NCI-H146 (cell line): ENCODE measurements at regions not wholly inside any gene's neighbourhood (a gene's known extent, or its start where the extent isn't known, plus 50 kb on each side); places are given as distances from the start of the nearest gene placed in this dataset.
"Not testable (repeated sequence)": the region's sequence is repeated elsewhere in the genome, so short reads cannot be mapped to it uniquely, and the experiment has no call there.

Experiments
- DNase-seq: peaks from one replicate; lab custom pipeline; 2025; lab: John Stamatoyannopoulos, UW

DNA sequence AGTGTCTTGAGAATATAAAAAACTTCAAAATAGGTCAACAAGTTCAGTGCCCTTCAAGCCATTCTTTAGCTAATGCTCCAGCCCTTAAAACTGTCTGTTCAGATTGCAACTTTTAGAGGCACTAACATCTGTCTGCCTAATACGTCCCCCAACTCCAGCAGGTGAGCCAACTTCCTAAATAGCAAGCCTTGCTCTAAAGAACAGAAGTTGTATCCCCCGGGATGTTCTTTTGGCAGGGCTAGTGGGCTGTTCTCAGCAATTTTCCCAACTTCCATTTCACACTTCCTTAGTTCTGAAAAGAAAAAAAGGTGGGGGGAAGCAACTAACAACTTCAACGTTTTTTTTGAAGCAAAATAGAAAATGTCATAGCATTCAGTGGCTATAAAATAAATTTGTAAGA lies 290.0 kb upstream of the PTCHD4 start:
- DNase-seq = no peak

GRCh38 chr6:48397887-48398286 lies 286.9 kb upstream of the PTCHD4 start:
- DNase-seq = no peak

- DNase-seq = peak; percentile 6
Measured at GRCh38 chr6:48389146-48390043, 278.4 kb upstream of the PTCHD4 start.

- DNase-seq = peak; percentile 17
Measured at GRCh38 chr6:48388044-48388443, 277.0 kb upstream of the PTCHD4 start.

DNA sequence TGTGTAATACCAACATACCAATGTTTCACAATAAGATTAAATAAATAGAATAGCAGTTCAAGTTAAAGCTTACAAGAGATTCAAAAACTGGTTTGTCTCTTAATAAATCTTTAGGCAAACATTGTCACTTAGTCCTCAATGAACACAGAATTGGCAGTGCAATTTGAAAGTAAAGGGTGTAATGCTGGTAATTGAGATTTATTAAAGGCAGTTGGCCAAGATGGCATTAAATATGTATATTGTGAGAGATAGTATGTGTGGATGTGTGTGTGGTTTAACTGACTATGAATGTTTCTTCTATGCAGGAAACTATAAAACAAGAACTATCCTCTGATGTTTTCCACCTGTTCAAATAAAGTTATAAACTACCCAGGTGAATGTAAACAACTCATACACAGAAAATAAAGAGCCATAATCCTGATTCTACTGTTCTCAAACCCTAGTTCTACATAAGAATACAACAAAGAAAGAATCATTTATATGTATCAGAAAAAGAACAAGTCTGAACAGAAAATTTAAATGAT lies 267.9 kb upstream of the PTCHD4 start:
- peak; percentile 68 for DNase-seq

DNA sequence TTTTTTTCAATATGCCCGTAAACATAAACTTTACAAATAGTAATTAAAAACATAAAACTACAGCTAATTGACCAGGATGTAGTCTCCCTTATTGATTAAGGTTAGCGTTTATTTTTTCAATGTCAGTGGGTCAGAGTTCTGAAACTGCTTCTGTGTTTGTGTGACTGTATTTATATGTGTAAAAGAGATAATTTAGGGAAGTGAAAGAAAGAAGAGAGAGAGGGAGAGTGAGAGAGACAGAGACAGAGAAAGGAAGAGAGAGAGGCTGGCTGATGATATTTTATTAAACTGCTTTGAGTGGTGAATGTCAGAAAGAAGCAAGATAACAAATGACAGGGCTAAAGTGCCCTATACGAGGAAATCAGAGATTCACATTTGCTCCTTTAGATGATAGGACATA lies 266.1 kb upstream of the PTCHD4 start:
- DNase-seq = no peak

GRCh38 chr6:48371226-48371625 lies 260.2 kb upstream of the PTCHD4 start:
- DNase-seq = not testable (repeated sequence)

DNA sequence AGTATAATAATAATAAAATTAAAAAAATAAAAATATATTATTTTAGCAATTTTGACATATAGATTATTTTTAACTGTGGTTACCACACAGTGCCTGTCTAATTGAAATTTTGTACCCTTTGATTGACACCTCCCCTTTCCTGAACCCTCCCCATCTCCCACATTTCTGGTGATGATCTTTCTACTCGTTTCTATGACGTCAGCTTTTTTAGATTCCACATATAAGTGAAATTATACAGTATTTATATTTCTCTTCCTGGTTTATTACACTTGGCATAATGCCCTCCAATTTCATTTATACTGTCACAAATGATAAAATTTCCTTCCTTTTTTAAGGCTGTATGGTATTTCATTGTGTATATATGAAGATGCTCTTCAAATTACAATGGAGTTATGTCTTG lies 258.1 kb upstream of the PTCHD4 start:
- no peak for DNase-seq

- no peak for DNase-seq
Measured at GRCh38 chr6:48325701-48326100, 214.7 kb upstream of the PTCHD4 start.

DNA sequence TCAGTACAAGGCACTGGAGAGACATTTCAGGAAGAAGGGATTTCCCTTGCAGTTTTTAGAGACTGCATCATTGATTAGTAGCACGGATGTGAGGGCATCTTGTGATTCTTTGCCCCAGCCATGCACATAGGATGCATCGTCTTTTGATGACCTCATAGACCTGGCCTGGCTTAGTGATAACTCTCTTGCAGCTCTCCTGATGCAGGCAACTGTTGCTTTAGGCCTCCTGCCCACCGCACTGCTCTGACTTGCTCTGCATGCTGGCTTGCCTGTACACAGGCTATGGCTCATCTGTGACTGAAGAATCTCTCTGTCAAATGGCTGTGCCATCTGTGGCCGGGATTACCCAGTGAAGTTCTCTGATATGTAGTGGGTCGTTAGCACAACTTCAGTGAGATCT lies 207.7 kb upstream of the PTCHD4 start:
- DNase-seq = no peak

GRCh38 chr6:48315915-48316314 lies 204.9 kb upstream of the PTCHD4 start:
- no peak for DNase-seq

DNA sequence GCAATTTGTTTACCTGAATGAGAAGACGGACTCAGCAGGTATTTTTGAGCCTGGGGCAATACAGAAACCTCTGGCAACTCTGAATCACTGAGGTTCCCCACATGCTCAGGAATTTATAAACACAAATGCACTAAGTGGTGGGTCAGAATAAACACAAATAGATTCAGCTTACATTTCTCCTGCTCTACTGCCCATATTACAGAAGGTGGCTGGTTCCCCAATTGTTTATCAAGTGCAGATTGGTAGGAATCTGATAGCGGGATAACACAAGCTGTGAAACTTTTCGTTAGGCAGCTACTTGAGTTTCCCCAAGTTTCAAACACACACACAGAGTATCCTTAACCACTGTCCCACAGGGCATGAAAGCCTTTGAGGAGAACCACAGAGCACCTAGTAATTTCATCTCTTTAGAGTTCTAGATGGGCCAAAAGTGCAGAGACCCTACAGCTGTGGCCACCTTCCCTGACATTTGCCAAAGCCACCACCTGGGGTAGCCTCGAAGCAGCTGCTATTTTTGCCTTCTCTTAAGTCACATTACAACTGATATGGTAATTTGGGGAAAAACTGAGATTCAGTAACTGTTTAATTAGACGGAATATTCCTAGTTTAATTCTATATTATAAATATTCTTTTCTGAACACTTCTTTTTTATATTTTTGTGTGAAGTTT lies 204.2 kb upstream of the PTCHD4 start:
- DNase-seq = no peak

GRCh38 chr6:48311301-48311700 lies 200.3 kb upstream of the PTCHD4 start:
- no peak for DNase-seq

DNA sequence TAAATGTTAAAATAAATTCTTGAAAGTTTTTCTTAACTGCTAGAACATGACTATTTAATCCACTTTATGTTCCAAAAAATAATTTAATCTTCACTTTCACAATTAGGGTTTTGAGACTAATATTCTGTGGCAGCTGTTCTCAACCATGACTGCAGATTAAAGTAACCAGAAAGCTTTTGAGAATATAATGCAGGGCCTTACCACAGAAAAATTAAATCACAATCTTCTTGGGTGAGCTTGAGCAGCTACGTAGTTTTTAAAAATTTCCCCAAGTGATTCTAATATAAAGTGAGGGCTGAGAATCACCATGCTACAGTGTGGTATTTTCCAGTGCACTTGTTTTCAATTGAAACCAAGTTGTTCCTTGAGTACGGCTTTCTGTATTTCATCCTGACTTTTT lies 196.6 kb upstream of the PTCHD4 start:
- no peak for DNase-seq

DNA sequence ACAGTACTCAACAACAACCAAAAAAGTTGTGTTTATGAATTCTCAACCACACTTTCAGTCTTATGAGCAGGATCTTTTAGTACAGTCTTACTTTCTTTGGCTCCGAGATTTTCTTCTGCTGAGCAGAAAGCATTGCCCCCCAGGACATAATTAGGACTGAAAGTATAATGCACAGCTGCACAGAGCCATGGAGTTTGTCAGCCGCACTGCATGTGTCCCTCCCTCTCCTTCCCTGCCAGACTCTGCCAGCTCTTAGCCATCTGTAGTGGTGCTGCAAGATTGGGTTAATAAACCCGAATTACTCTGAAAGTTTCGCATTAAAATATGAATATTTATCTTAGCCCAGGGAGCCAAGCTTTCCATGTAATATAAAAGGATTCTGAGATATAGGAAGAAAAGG lies 179.6 kb upstream of the PTCHD4 start:
- DNase-seq = peak; percentile 25

- no peak for DNase-seq
Measured at GRCh38 chr6:48289841-48290240, 178.8 kb upstream of the PTCHD4 start.

DNA sequence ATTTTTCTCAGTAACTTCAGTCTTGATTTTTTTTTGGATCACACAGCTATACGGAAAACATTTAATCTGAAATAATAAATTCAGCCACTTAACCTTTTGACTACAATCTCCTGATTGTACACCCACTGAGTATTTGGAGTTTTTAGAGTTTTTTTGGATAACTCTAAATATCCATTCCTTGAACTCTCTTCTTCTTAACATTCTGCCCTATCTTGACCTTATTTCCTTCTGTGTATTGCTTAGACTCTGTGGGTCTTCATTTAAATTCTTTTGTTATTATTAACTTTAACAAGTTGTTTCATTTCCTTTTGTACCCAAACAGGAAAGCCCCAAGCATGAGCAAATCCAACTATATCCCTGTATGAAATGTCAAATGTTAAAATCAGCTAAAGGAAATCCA lies 170.2 kb upstream of the PTCHD4 start:
- DNase-seq = no peak

DNA sequence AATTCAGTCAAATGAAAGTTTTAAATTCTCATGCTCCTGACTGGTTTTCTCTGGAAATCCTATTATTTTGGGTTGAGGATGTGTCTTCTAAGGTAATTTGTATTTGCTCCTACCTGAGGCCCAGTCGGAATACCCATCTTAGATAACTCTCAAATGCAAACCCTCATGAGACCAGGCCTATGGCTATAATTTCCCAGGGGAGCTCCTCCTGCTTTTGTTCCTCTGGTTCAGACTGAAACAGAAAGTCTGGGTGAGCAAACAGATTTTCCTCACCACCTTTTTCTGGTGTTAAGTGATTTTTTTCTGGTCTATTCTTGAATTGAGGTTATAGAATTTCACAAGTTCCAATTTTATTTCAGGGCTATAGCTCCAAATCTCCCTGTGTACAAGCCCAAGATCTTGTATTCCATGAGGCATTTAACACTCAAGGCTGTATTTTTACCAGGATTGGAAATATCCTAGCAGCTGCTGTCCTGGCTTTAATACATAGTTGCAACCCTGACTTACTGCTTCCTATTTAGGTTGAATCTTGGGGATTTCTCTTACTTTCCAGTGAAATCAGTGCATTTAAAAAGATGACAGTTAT lies 169.1 kb upstream of the PTCHD4 start:
- no peak for DNase-seq

GRCh38 chr6:48278261-48278660 lies 167.3 kb upstream of the PTCHD4 start:
- no peak for DNase-seq

GRCh38 chr6:48272518-48272917 lies 161.5 kb upstream of the PTCHD4 start:
- DNase-seq = no peak

DNA sequence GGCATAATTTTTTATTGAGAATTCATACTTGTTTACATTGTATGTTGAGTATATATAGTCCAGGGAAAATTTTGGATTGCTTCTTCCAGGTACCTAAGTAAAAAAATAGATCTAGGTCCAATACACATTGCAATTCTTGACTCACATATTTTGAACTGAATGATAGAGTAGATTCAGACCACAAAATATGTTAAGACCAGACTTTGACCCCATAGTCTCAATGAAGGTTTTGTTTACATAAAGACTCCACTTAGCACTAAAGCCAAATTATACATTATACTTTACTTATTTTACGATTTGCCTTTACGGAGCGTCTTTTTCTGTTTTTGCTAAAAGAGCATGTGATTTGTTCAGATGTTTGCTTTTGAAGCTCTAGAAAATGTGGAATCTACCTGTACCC lies 144.1 kb upstream of the PTCHD4 start:
- no peak for DNase-seq

- no peak for DNase-seq
Measured at GRCh38 chr6:48249071-48249470, 138.1 kb upstream of the PTCHD4 start.

DNA sequence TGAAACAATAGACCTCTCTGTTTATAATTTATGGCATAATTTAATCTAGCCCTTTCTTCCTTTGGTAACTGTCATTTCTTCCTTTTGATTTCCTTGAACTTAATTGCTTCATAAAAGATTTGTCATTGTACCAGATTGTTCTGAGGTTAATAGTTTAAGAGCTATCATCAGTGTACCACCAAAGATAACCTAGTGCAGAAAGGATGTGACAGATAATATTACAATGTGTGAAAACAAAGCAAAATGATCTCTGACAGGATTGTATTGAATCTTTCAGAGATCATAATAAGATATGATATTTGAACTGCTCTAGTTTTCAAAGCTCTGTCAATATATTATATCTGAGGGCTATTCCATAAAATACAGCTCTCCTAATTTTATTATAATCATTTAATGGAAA lies 132.1 kb upstream of the PTCHD4 start:
- DNase-seq = no peak
